ACC112 (cell line): ENCODE measurements at regions not wholly inside any gene's neighbourhood (a gene's known extent, or its start where the extent isn't known, plus 50 kb on each side); places are given as distances from the start of the nearest gene placed in this dataset.

Experiments used
- H2AFZ ChIP-seq: fragments of 200-600 bp; sonication (generic); one replicate; pipeline ENCODE4 v1.6.0; 2017; ENCODE audit warnings: antibody characterized with exemption, low read length; ENCODE audit not compliant: unreplicated experiment
- H3K27ac ChIP-seq: fragments of 200-600 bp; sonication (generic); 2 replicates; pipeline ENCODE4 v1.5.1; 2014; ENCODE audit warnings: low read depth, mild to moderate bottlenecking, antibody characterized with exemption, low read length, moderate library complexity
- H3K27me3 ChIP-seq: fragments of 200-600 bp; sonication (generic); 2 replicates; pipeline ENCODE4 v1.6.1; 2014; ENCODE audit warnings: mild to moderate bottlenecking, antibody characterized with exemption, low read length, moderate library complexity, mixed read lengths; ENCODE audit not compliant: insufficient read depth
- H3K36me3 ChIP-seq: fragments of 200-600 bp; sonication (generic); 2 replicates; pipeline ENCODE4 v1.6.1; 2016; ENCODE audit warnings: mild to moderate bottlenecking, antibody characterized with exemption, low read length, moderate library complexity, mixed read lengths; ENCODE audit not compliant: insufficient read depth
- H3K4me1 ChIP-seq: fragments of 200-600 bp; sonication (generic); one replicate; pipeline ENCODE4 v1.6.1; 2016; ENCODE audit warnings: low read length, mixed read lengths; ENCODE audit not compliant: insufficient read depth, unreplicated experiment, control insufficient read depth
- H3K4me3 ChIP-seq: fragments of 200-600 bp; sonication (generic); 2 replicates; pipeline ENCODE4 v1.5.1; 2014; ENCODE audit warnings: mild to moderate bottlenecking, low read depth, low read length
- H3K79me2 ChIP-seq: fragments of 200-600 bp; sonication (generic); one replicate; pipeline ENCODE4 v1.6.0; 2016; ENCODE audit warnings: low read length; ENCODE audit not compliant: control insufficient read depth, unreplicated experiment, insufficient read depth

DNA sequence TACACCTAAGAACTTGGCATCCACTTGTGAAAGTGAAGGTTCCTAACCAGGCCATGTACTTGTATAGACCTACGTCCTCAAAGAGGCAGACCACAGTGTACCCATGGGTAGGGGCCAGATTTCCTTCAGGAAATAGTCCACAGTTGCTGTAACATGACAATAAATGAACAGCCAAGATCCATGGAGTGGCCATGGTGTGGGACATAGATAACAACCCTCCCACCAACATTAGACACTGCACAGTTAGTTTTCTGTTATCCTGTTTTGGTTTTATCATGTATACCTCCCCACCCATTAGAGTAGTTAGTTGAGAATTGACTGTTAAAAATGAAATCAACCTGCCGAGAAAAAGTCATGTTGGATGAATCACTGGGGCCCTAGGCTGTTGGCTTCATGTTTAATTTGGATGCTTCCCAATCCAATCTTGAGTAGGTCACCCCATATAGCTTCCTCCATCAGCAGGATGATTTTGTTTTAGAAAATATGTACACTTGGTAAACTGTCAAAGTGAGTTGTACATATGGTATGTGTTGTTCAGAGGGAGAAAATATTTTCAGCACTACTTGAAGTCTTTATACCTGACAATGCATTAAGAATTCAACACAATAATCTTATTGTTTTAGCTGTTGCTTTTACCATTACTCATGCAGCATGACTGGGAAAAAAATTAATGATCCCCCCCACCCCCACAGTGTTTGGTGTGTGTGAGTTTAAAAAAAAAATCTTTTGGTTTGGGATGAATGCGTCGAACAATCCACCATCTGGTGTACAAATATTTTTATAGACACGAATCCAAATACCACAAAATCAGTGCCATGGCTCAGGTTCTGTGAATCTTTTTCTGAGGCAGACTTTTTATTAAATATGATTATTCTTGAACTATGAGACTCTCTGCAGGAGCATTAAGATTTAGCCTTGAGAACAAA lies 88.3 kb upstream of the ARHGAP29 start:
- H3K36me3 ChIP-seq = no peaks in the 10 kb centered on the region
- H3K27ac ChIP-seq = peak overlapping the region; percentile 89
- H3K4me3 ChIP-seq = peak overlapping the region; percentile 48; the same call in 1 of the 2 replicates
- H3K27me3 ChIP-seq = no peaks in the 10 kb centered on the region
- no peak overlapping the region for H2AFZ ChIP-seq
- peaks cover 86% of the 10 kb centered on the region for H3K4me1 ChIP-seq
- peaks cover 3% of the 10 kb centered on the region for H3K79me2 ChIP-seq

DNA sequence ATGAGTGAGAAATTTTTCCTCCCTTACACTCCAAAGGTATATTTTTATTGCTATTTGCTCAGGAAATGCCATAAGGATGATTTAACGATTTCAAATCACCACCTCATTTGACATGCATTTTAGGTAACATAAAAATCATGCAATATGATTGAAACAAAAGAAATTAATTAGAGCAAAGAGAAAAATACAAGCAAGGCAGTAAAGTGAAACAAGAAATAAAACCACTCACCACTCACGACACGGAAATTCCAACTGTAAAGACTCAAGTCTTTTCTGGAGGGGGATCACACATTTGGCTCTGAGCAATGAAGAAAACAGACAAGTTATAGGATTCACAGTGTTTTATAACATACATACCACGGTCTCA lies 86.8 kb upstream of the ARHGAP29 start:
- Histone ChIP-seq H3K27me3 (no peaks in the 10 kb centered on the region), H3K27ac (peak overlapping the region; percentile 89), H3K79me2 (peaks cover 3% of the 10 kb centered on the region), H3K36me3 (no peaks in the 10 kb centered on the region), H3K4me3 (peak overlapping the region; percentile 38; the same call in 1 of the 2 replicates), H2AFZ (peak overlapping the region; percentile 2), H3K4me1 (peaks cover 71% of the 10 kb centered on the region)

DNA sequence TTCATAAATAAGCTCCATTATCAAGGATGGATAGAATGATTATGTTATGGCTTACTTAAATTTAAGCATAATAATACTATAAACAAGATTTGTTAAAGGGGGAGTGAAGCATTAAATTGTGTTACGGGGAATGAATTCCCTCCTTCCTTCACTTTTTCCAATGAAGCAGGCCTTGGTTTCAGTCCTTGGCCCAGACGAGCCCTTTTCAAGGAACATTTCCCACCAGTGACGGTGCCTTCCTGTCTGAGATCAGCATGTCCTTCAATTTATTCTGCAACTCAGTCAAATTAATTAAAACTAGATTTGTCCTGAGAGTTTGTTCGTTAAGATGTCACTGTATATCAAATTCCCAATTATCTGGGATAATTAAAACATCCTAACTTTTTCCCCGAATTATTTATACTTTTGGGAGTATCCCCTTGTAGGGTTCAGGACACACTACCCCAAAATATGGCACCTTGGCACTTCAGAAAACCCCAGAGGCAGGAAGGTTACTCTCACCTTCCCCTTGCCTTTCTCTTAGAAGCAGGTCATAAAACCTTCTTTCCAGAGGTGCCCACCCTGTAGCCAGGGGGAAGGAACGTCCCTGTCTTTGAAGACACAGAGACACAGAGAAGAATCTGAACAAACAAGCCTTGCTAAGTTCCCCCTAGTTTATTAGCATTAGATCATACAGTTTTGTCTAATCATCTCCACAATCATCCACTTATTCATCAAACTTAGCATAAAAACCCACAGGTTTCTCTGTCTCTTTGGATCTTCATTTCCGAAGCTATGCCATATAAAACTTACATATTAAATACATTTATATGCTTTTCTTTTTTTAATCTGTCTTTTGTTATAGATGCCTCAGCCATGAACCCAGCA lies 86.2 kb upstream of the ARHGAP29 start:
- Histone ChIP-seq H3K27ac (peak overlapping the region; percentile 89), H3K4me1 (peaks cover 65% of the 10 kb centered on the region), H3K36me3 (no peaks in the 10 kb centered on the region), H3K27me3 (no peaks in the 10 kb centered on the region), H2AFZ (no peak overlapping the region), H3K79me2 (peaks cover 3% of the 10 kb centered on the region), H3K4me3 (peak overlapping the region; percentile 38; the same call in 1 of the 2 replicates)

DNA sequence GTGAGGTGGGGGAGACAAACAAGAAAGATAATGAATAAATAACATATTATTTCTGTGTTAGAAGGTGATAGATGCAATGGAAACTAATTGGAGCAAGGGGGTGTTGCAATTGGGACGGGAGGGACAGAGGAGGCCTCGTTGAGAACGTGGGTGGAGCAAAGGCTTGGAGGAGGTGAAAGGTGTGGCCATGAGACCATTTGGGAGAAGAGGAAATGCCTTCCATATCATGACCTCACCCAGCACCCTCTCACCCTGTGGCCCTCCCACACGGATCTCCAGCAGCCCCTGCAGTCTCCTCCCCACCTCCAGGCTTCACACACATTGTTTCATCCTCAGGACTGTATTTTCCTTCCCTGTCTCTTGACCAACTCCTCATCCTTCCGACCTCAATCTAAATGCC lies 85.3 kb upstream of the ARHGAP29 start:
- Histone ChIP-seq H2AFZ (no peak overlapping the region), H3K27me3 (no peaks in the 10 kb centered on the region), H3K27ac (0 out of 2 replicates have a peak overlapping the region, but pooled peaks have one; percentile 89), H3K36me3 (no peaks in the 10 kb centered on the region), H3K4me3 (no peak overlapping the region), H3K79me2 (no peaks in the 10 kb centered on the region), H3K4me1 (peaks cover 62% of the 10 kb centered on the region)

DNA sequence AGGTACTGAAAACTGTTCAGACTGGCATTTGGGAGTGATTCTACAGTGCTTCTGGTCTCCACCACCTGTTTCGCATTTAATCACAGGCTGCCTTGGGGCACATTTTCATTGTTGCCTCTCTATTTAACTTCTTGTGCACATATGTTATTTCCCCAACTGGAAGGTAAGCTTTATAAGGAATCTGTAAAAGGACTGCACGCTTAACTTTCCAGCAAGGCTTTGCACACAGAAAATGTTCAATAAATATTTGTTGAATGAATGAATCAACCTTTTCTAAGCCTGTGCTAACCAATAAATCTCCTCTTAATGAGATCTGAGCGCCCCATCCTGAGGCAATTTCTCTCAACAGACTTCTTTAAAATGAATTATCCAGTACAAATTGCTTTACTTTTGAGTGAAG lies 84.3 kb upstream of the ARHGAP29 start:
- Histone ChIP-seq H3K79me2 (no peaks in the 10 kb centered on the region), H3K36me3 (no peaks in the 10 kb centered on the region), H2AFZ (no peak overlapping the region), H3K27me3 (no peaks in the 10 kb centered on the region), H3K4me1 (peaks cover 62% of the 10 kb centered on the region), H3K27ac (no peak overlapping the region), H3K4me3 (no peak overlapping the region)

DNA sequence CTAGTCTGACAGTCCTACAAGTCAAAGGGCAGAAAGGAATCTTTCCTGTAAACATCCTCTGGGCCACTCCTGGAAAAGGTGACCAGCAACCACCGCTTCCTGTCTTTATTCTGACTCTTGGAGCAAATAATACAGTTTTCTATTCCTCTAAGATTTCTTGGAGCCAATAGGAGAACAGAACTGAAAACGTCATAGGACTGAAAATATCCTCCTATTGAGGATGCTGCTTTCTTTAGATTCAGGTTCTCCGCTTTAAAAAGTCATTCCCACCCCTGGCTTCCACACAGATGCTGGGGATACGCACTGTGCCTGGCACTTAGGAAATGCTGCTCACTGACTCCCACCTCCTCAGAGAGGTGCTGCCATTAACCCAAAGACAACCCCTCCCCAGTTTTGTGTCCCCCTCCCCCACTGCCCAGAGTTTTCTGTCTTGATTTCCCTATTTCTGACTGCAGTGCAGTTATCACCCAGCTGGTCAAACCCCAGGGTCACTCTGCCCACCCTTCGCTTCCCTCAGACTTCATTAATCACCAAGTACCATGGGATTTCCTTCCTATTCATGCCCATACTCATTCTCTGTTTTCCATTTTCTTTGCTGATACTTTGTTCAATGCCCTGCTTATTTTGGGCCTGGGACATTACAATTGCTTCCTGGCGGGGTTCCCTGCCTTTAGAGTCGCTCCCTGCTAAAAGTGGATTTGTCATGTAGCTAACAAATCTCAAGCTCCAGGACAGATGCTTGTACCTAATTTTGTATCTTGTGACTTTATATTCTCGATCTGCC lies 82.1 kb upstream of the ARHGAP29 start:
- Histone ChIP-seq H3K27ac (no peak overlapping the region), H3K4me3 (no peak overlapping the region), H3K36me3 (no peaks in the 10 kb centered on the region), H3K27me3 (no peaks in the 10 kb centered on the region), H3K4me1 (peaks cover 49% of the 10 kb centered on the region), H2AFZ (no peak overlapping the region), H3K79me2 (no peaks in the 10 kb centered on the region)

DNA sequence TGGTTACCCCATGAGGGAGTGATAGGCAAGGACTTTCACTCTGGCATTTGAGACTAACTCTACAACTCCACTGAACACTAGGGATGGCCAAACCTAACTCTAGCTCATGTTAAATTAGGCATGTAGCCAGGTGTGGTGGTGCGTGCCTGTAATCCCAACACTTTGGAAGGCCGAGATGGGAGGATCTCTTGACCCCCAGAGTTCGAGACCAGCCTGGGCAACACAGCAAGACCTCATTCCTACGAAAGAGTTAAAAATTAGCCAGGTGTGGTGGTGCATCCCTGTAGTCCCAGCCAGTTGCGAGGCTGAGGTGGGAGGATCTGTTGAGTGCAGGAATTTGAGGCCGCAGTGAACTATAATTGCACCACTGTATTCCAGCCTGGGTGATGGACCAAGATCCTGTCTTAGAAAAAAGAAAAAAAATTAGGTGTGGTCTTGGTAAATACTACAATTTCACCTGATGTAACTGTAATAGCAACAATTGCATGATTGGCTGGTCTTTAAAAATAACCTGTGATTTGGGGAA lies 81.2 kb upstream of the ARHGAP29 start:
- no peaks in the 10 kb centered on the region for H3K36me3 ChIP-seq
- H3K4me3 ChIP-seq = no peak overlapping the region
- no peak overlapping the region for H3K27ac ChIP-seq
- no peak overlapping the region for H2AFZ ChIP-seq
- peaks cover 40% of the 10 kb centered on the region for H3K4me1 ChIP-seq
- H3K79me2 ChIP-seq = no peaks in the 10 kb centered on the region
- no peaks in the 10 kb centered on the region for H3K27me3 ChIP-seq

DNA sequence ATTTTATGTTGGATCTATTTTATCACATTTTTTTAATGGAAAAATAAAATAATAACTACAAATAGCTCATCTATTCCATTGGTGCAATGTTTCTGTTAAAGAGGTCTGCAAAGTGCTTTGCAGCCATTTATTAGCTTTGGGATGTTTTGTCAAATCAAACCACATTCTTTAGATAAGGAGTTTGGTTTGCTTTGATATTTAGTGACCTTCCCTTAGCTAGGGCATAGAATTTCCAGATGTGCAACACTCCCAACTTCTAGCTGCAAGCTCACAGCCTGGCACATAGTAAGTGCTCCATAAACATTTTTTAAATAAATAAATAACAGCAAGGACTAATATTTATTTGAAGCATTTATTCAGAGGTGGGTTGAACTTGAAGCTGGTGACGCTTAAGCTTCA lies 80.4 kb upstream of the ARHGAP29 start:
- Histone ChIP-seq H2AFZ (no peak overlapping the region), H3K27ac (no peak overlapping the region), H3K4me3 (no peak overlapping the region), H3K79me2 (no peaks in the 10 kb centered on the region), H3K36me3 (no peaks in the 10 kb centered on the region), H3K27me3 (no peaks in the 10 kb centered on the region), H3K4me1 (peaks cover 32% of the 10 kb centered on the region)

DNA sequence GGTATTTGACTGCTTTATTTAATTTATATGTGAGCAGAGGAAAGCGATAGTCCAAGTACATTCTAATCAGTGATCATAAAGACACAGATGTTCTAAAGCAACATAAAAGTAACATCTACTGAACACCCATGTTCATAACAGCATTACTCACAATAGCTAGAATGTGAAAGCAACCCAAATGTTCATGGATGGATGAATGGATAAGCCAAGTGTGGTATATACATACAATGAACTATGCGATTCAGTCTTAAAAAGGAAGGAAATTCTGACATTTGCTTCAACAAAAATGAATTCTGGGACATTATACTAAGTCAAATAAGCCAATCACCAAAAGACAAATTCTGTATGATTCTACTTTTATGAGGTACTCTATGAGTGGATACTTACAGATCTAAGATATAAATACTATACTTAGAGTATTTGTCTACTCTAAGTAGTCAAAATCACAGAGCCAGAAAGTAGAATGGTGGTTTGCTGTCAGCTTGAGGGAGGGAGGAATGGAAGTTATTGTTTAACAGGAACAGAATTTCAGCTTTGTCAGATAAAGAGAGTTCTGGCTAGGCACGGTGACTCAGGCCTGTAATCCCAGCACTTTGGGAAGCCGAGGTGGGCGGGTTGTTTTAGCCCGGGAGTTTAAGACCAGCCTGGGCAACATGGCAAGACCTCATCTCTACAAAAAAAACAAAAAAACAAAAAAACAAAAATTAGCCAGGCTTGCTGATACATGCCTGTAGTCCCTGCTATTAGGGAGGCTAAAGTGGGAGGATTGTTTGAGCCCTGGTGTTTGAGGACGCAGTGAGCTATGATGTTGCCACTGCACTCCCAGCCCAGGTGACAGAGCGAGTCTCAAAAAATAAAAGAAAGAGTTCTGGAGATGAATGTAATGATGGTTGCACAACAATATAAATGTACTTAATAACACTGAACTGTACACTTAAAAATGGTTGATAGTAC lies 79.7 kb upstream of the ARHGAP29 start:
- H3K27ac ChIP-seq = peak overlapping the region; percentile 13; the same call in 1 of the 2 replicates
- no peaks in the 10 kb centered on the region for H3K27me3 ChIP-seq

More for the DNA sequence above, 79.7 kb upstream of the ARHGAP29 start:
- Histone ChIP-seq H3K79me2 (no peaks in the 10 kb centered on the region), H3K4me1 (peaks cover 25% of the 10 kb centered on the region), H3K36me3 (no peaks in the 10 kb centered on the region), H2AFZ (no peak overlapping the region), H3K4me3 (no peak overlapping the region)
